Fibroblast of pulmonary artery (primary cell): ENCODE measurements at regions not wholly inside any gene's neighbourhood (a gene's known extent, or its start where the extent isn't known, plus 50 kb on each side); places are given as distances from the start of the nearest gene placed in this dataset.

ENCODE experiments used
- DNase-seq: peaks from one replicate; pipeline ENCODE4 v3.0.0-alpha.2; 2010; ENCODE audit warnings: low read depth
- H3K4me3 ChIP-seq: replicated peaks from 2 replicates; pipeline ENCODE4 v1.5.1; 2011; ENCODE audit warnings: low read depth, mild to moderate bottlenecking, control low read depth, low read length, moderate library complexity
- CTCF ChIP-seq: IDR thresholded peaks from 2 replicates; pipeline ENCODE4 v1.5.1; 2011; ENCODE audit warnings: mild to moderate bottlenecking, control low read depth, low read length, inconsistent platforms; ENCODE audit errors: missing control alignments

DNA sequence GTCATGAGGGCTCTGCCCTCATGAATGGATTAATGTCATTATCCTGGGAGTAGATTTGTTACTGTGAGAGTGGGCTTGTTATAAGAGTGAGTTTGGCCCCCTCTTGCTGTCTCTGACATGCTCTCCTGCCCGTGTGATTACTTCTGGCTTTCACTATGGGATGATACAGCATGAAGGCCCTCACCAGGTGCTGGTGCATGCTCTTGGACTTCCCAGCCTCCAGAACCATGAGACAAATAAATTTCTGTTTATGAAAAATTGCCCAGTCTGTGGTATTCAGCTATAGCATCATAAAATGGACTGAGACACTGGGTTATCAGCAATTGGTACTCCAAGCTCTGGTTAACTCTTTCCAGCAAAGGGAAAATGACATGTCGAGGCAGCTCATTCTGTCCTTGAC lies 76.2 kb upstream of the MAP3K7 start:
- no peak for DNase-seq
- H3K4me3 ChIP-seq, result no peak overlapping the region
- no peak for TF ChIP-seq CTCF

- no peak for DNase-seq
- TF ChIP-seq CTCF, result no peak
Measured at GRCh38 chr6:90660931-90661330, 74.1 kb upstream of the MAP3K7 start.

DNA sequence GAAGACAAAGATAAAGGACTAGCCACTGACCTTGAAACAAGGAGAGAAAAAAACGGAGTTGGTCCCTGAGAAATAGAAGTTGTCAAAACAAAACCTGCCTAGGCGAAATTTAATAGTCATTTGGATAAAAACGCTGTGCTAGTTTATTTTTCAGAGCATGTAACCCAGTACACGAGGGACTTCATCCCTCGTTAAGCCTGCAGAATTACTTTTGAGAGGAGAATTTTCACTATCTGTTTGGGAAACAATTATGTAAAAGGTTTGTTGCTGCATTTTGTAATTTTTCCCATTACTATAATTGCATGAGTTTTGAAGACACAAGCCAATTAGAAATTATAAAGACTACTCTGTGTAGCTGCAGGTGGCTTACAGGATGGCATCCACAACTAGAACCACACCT lies 71.6 kb upstream of the MAP3K7 start:
- H3K4me3 ChIP-seq, result no peak overlapping the region
- TF ChIP-seq CTCF, result no peak
- DNase-seq, result no peak

More at GRCh38 chr6:90660931-90661330, 74.1 kb upstream of the MAP3K7 start:
- no peak overlapping the region for H3K4me3 ChIP-seq

- DNase-seq, result no peak
- TF ChIP-seq CTCF, result no peak
- H3K4me3 ChIP-seq, result no peak overlapping the region
Measured at GRCh38 chr6:90656325-90656724, 69.5 kb upstream of the MAP3K7 start.

- no peak for DNase-seq
- TF ChIP-seq CTCF, result no peak
- no peak overlapping the region for H3K4me3 ChIP-seq
Measured at GRCh38 chr6:90654806-90655205, 67.9 kb upstream of the MAP3K7 start.

- no peak overlapping the region for H3K4me3 ChIP-seq
- no peak for DNase-seq
- TF ChIP-seq CTCF, result no peak
Measured at GRCh38 chr6:90654166-90654565, 67.3 kb upstream of the MAP3K7 start.

- H3K4me3 ChIP-seq, result no peak overlapping the region
- TF ChIP-seq CTCF, result no peak
- DNase-seq, result no peak
Measured at GRCh38 chr6:90653750-90654149, 66.9 kb upstream of the MAP3K7 start.
